Body of pancreas (tissue), 4 donors: ENCODE measurements at regions not wholly inside any gene's neighbourhood (a gene's known extent, or its start where the extent isn't known, plus 50 kb on each side); places are given as distances from the start of the nearest gene placed in this dataset.

Source experiments
- ATAC-seq: fragments of 150-250 bp; one replicate; pipeline ENCODE4 v1.9.1; 2016
- DNase-seq, 4 donors: peaks; one replicate each; pipeline ENCODE4 v3.0.0-alpha.2; 2019
- H3K27ac ChIP-seq, 4 donors: fragments of 200-600 bp; sonication (generic); 1 replicate in 3 of 4; 2 replicates in 1 of 4; pipeline versions ENCODE4 v1.5.1 to v1.6.1; 2016 to 2019; ENCODE audit warnings: mild to moderate bottlenecking in 1 of 4, mixed read lengths in 1 of 4, moderate library complexity in 1 of 4
- H3K27me3 ChIP-seq, 2 donors: fragments of 200-600 bp; sonication (generic); one replicate each; pipeline ENCODE4 v1.6.0; 2016; ENCODE audit warnings: mild to moderate bottlenecking in 1 of 2
- H3K36me3 ChIP-seq, 2 donors: fragments of 200-600 bp; sonication (generic); replicated peaks in 1 of 2; 2 replicates each; pipeline ENCODE4 v1.5.1; 2016; ENCODE audit warnings: low read depth in 2 of 2; ENCODE audit not compliant: insufficient read depth in 1 of 2
- H3K4me1 ChIP-seq: fragments of 200-600 bp; sonication (generic); one replicate; pipeline ENCODE4 v1.6.0; 2016
- H3K4me3 ChIP-seq, 2 donors: fragments of 200-600 bp; sonication (generic); 1 replicate in 1 of 2; 2 replicates in 1 of 2; pipeline ENCODE4 v1.5.1; 2016 to 2019
- H3K9me3 ChIP-seq, 3 donors: fragments of 200-600 bp; sonication (generic); 1 replicate in 2 of 3; 2 replicates in 1 of 3; pipeline ENCODE4 v1.5.1; 2016
- CTCF ChIP-seq, 7 experiments: fragments of 450-650 bp in 4 of 7; fragments of 200-600 bp in 3 of 7; sonication (generic) in 3 of 7; IDR thresholded peaks; one replicate each; pipeline ENCODE4 v1.5.1; 2016 to 2019; ENCODE audit warnings: antibody characterized with exemption in 7 of 7
- POLR2A ChIP-seq, 3 donors: fragments of 450-650 bp; IDR thresholded peaks; one replicate each; pipeline ENCODE4 v1.6.1; 2016; ENCODE audit warnings: antibody characterized with exemption in 3 of 3, mild to moderate bottlenecking in 2 of 3
- WGBS, 2 donors: methylation state at CpG; one replicate each; pipeline ENCODE4 v1.1.5; 2017; 5-methylcytosine and 5-hydroxymethylcytosine counted together
- intact Hi-C: fragments of 100-400 bp; cut with DNase I; formaldehyde crosslinking; loops from one replicate; pipeline ENCODE4 v1.15.1; 2023

GRCh38 chr4:176843710-176844109 lies 51.0 kb upstream of the VEGFC start:
- 43 to 48% methylated on average over 3 of the region's 3 CpGs for WGBS, 2 donors
- no peak overlapping the region for H3K4me3 ChIP-seq

GRCh38 chr4:176844448-176844847 lies 51.7 kb upstream of the VEGFC start:
- no peaks in the 10 kb centered on the region for H3K27me3 ChIP-seq
- TF ChIP-seq POLR2A (IDR thresholded peaks at IDR 0.05) (no peak), CTCF (IDR thresholded peaks at IDR 0.05) (no peak)
- no peak overlapping the region for H3K4me3 ChIP-seq
- WGBS, 2 donors: 63 to 71% methylated on average over 4 of the region's 4 CpGs
- H3K36me3 ChIP-seq: no peaks in the 10 kb centered on the region
- no peaks in the 10 kb centered on the region for H3K9me3 ChIP-seq
- no peak overlapping the region for H3K27ac ChIP-seq
- ATAC-seq (no peak), DNase-seq (no peak)
- H3K4me1 ChIP-seq: no peaks in the 10 kb centered on the region
- intact Hi-C loops: no loop called here

More at GRCh38 chr4:176843710-176844109, 51.0 kb upstream of the VEGFC start:
- H3K36me3 ChIP-seq: no peaks in the 10 kb centered on the region
- TF ChIP-seq POLR2A (IDR thresholded peaks at IDR 0.05): no peak
- TF ChIP-seq CTCF (IDR thresholded peaks at IDR 0.05): no peak
- ATAC-seq: no peak
- no peak for DNase-seq
- H3K27me3 ChIP-seq: no peaks in the 10 kb centered on the region
- intact Hi-C loops: no loop called here
- no peaks in the 10 kb centered on the region for H3K4me1 ChIP-seq
- no peaks in the 10 kb centered on the region for H3K9me3 ChIP-seq
- no peak overlapping the region for H3K27ac ChIP-seq

DNA sequence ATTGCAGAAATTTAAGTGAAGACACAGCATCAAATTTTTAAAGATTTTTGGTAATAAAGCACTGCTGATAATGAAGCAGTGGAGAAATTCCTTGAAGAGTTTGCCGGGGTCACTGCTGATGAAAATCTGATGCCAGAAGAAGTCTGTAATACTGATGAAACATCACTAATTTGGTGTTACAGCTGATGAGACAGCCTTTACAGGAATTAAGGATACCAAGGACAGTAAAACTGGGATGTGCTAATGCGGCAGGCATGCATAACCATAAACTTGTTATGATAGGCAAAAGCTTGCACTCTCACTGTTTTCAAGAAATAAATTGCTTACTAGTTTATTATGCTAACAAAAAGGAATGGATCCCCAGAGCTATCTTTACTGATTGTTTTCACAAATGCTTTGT lies 52.9 kb upstream of the VEGFC start:
- no peaks in the 10 kb centered on the region for H3K4me1 ChIP-seq
- no peaks in the 10 kb centered on the region for H3K27me3 ChIP-seq
- H3K36me3 ChIP-seq: no peaks in the 10 kb centered on the region
- no peak overlapping the region for H3K4me3 ChIP-seq
- intact Hi-C loops: no loop called here
- DNase-seq (no peak), ATAC-seq (no peak)
- no peaks in the 10 kb centered on the region for H3K9me3 ChIP-seq
- TF ChIP-seq CTCF (IDR thresholded peaks at IDR 0.05): no peak
- TF ChIP-seq POLR2A (IDR thresholded peaks at IDR 0.05): no peak
- WGBS, 2 donors: 55 to 73% methylated on average over 2 of the region's 2 CpGs
- no peak overlapping the region for H3K27ac ChIP-seq

DNA sequence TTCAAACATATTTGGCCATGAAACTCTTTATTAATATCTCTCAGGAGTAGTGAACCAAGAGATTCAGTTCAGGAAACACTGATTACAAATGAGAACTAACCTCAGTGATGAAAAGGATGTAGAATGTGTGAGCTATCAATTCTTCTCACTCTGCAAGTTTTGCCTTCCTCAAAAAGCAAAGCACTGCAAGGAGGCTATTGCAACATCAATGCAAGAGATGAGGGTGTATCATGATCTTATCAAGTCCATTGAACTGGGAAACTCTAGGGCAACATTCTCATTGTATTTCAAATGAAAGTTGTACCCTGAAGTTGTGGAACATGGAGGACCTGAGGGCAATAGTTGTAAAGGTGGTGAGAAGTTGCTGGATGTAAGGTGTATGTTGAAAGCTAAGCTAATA lies 56.4 kb upstream of the VEGFC start:
- intact Hi-C loops: no loop called here
- no peaks in the 10 kb centered on the region for H3K4me1 ChIP-seq
- no peak overlapping the region for H3K27ac ChIP-seq
- no peaks in the 10 kb centered on the region for H3K9me3 ChIP-seq
- H3K27me3 ChIP-seq: no peaks in the 10 kb centered on the region
- no peak for ATAC-seq
- no peak for TF ChIP-seq POLR2A (IDR thresholded peaks at IDR 0.05)
- no peak for TF ChIP-seq CTCF (IDR thresholded peaks at IDR 0.05)
- no peak overlapping the region for H3K4me3 ChIP-seq
- H3K36me3 ChIP-seq: no peaks in the 10 kb centered on the region
- DNase-seq: no peak

DNA sequence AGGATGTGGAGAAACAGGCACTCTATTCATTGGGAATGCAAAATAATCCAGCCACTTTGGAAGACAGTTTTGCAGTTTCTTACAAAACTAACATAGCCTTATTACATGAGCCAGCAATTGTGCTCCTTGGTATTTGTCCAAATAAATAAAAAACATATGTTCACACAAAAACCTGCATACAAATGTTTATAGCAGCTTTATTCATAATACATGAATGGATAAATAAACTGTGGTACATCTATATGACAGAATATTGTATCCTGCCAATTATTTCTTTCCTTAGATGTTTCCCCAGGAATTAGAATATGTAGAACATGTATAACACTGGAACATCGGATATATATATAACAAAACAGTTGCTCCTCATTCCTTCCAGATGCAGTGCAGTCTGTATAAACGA lies 57.7 kb upstream of the VEGFC start:
- Histone ChIP-seq H3K36me3 (no peaks in the 10 kb centered on the region), H3K27me3 (no peaks in the 10 kb centered on the region), H3K27ac (no peak overlapping the region), H3K9me3 (no peaks in the 10 kb centered on the region), H3K4me3 (no peak overlapping the region), H3K4me1 (no peaks in the 10 kb centered on the region)
- DNase-seq (no peak), ATAC-seq (no peak)
- TF ChIP-seq POLR2A (IDR thresholded peaks at IDR 0.05) (no peak), CTCF (IDR thresholded peaks at IDR 0.05) (no peak)
- intact Hi-C loops: no loop called here
- 41 to 50% methylated on average over 2 of the region's 2 CpGs for WGBS, 2 donors
